ENCODE measurements at regions not wholly inside any gene's neighbourhood (a gene's known extent, or its start where the extent isn't known, plus 50 kb on each side); places are given as distances from the start of the nearest gene placed in this dataset.

DNA sequence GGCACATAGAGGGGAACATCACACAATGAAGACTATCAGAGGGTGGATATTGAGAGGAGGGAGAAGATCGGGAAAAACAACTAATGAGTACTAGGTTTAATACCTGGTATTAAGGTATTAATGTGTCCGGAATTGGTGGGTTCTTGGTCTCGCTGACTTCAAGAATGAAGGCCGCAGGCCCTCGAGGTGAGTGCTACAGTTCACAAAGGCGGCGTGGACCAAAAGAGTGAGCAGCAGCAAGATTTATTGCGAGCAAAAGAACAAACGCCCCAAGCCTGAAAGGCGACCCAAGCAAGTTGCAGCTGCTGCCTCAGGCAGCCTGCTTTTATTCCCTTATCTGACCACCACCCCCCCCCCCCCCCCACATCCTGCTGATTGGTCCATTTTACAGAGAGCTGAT, 2022.8 kb downstream of the NCAM2 start:
- H4K20me1 ChIP-seq (ENCODE audit: insufficient read depth, low read depth, low read length) = no peaks in the 10 kb centered on the region
- H3K27me3 ChIP-seq (ENCODE audit: low read length) = no peaks in the 10 kb centered on the region
- no peaks in the 10 kb centered on the region for H3K36me3 ChIP-seq (ENCODE audit: insufficient read depth, low read length)

GRCh38 chr21:23021481-23021880, 2023.3 kb downstream of the NCAM2 start:
- H3K79me2 ChIP-seq (ENCODE audit: low read length) = no peaks in the 10 kb centered on the region
- no peak overlapping the region for H3K9ac ChIP-seq (ENCODE audit: low read length)
- H3K27me3 ChIP-seq (ENCODE audit: low read length) = no peaks in the 10 kb centered on the region
- H2AFZ ChIP-seq (ENCODE audit: low read length) = no peak overlapping the region
- peaks cover 29% of the 10 kb centered on the region for H3K9me3 ChIP-seq (ENCODE audit: low read length)
- no peak overlapping the region for H3K4me3 ChIP-seq (ENCODE audit: low read length)
- no peaks in the 10 kb centered on the region for H3K36me3 ChIP-seq (ENCODE audit: insufficient read depth, low read length)
- H3K4me2 ChIP-seq (ENCODE audit: low read depth, low read length, poor library complexity, severe bottlenecking) = no peak overlapping the region
- no peak overlapping the region for H3K27ac ChIP-seq (ENCODE audit: low read length)
- no peaks in the 10 kb centered on the region for H3K4me1 ChIP-seq (ENCODE audit: low read length)
- H3K9me2 ChIP-seq (replicated peaks; ENCODE audit: insufficient read depth, low read length) = no peaks in the 10 kb centered on the region
- H4K20me1 ChIP-seq (ENCODE audit: insufficient read depth, low read depth, low read length) = no peaks in the 10 kb centered on the region
- no peak for DNase-seq

More for the DNA sequence above, 2022.8 kb downstream of the NCAM2 start:
- H2AFZ ChIP-seq (ENCODE audit: low read length) = no peak overlapping the region
- H3K9me2 ChIP-seq (replicated peaks; ENCODE audit: insufficient read depth, low read length) = no peaks in the 10 kb centered on the region
- H3K4me1 ChIP-seq (ENCODE audit: low read length) = no peaks in the 10 kb centered on the region
- no peak for DNase-seq
- H3K9ac ChIP-seq (ENCODE audit: low read length) = no peak overlapping the region
- peaks cover 34% of the 10 kb centered on the region for H3K9me3 ChIP-seq (ENCODE audit: low read length)
- no peak overlapping the region for H3K4me3 ChIP-seq (ENCODE audit: low read length)
- no peak overlapping the region for H3K27ac ChIP-seq (ENCODE audit: low read length)
- H3K4me2 ChIP-seq (ENCODE audit: low read depth, low read length, poor library complexity, severe bottlenecking) = no peak overlapping the region
- H3K79me2 ChIP-seq (ENCODE audit: low read length) = no peaks in the 10 kb centered on the region

DNA sequence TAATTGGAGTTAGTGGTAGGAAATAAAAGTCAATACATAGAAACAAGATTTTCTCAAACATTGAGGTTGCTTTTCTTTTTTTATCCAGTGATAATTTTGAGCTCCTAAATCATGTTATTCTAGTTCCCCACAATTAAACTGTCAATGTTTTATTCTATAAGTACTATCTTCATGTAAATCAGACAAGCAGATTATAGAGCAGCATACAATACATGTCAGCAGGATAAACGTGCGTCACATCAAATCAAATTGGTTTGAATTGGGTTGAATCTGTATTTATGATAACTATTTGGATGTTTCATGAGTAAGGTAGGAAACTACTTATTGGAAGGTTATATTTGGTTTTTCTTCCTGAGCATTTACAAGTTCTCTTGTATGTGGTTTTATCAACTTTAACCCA, 2028.7 kb downstream of the NCAM2 start:
- DNase-seq = no peak
- peaks cover 26% of the 10 kb centered on the region for H3K9me3 ChIP-seq (ENCODE audit: low read length)
- no peaks in the 10 kb centered on the region for H3K36me3 ChIP-seq (ENCODE audit: insufficient read depth, low read length)
- H3K79me2 ChIP-seq (ENCODE audit: low read length) = no peaks in the 10 kb centered on the region
- no peak overlapping the region for H2AFZ ChIP-seq (ENCODE audit: low read length)
- no peaks in the 10 kb centered on the region for H3K4me1 ChIP-seq (ENCODE audit: low read length)
- no peaks in the 10 kb centered on the region for H3K27me3 ChIP-seq (ENCODE audit: low read length)
- H4K20me1 ChIP-seq (ENCODE audit: insufficient read depth, low read depth, low read length) = no peaks in the 10 kb centered on the region
- no peak overlapping the region for H3K27ac ChIP-seq (ENCODE audit: low read length)
- H3K9me2 ChIP-seq (replicated peaks; ENCODE audit: insufficient read depth, low read length) = no peaks in the 10 kb centered on the region
- no peak overlapping the region for H3K4me3 ChIP-seq (ENCODE audit: low read length)
- no peak overlapping the region for H3K9ac ChIP-seq (ENCODE audit: low read length)
- no peak overlapping the region for H3K4me2 ChIP-seq (ENCODE audit: low read depth, low read length, poor library complexity, severe bottlenecking)

DNA sequence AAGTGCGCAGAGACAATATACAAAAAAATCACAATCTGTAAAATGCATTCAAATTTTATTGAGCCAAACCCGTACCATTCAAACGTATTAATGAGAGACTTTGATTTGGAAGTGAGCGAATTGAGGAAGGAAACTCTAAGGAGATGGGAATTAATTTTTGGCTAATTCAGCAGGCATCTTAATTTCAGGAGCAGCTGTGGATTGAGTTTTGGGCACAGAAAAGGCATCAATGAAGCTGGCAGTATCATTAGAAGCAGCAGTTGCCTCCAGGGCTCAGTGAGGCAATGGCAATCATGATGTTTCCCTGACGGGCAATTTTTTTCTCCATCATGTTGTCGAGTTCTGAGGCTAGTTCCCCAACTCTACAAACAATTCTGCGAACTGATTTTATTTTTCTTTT, 2041.6 kb downstream of the NCAM2 start:
- H4K20me1 ChIP-seq (ENCODE audit: insufficient read depth, low read depth, low read length) = no peaks in the 10 kb centered on the region
- no peaks in the 10 kb centered on the region for H3K27me3 ChIP-seq (ENCODE audit: low read length)
- H3K4me3 ChIP-seq (ENCODE audit: low read length) = no peak overlapping the region
- no peak overlapping the region for H3K9ac ChIP-seq (ENCODE audit: low read length)
- no peaks in the 10 kb centered on the region for H3K36me3 ChIP-seq (ENCODE audit: insufficient read depth, low read length)
- H3K27ac ChIP-seq (ENCODE audit: low read length) = no peak overlapping the region
- H3K4me2 ChIP-seq (ENCODE audit: low read depth, low read length, poor library complexity, severe bottlenecking) = no peak overlapping the region
- no peaks in the 10 kb centered on the region for H3K79me2 ChIP-seq (ENCODE audit: low read length)
- peaks cover 43% of the 10 kb centered on the region for H3K9me3 ChIP-seq (ENCODE audit: low read length)
- no peak overlapping the region for H2AFZ ChIP-seq (ENCODE audit: low read length)
- H3K9me2 ChIP-seq (replicated peaks; ENCODE audit: insufficient read depth, low read length) = no peaks in the 10 kb centered on the region
- no peak for DNase-seq
- no peaks in the 10 kb centered on the region for H3K4me1 ChIP-seq (ENCODE audit: low read length)

DNA sequence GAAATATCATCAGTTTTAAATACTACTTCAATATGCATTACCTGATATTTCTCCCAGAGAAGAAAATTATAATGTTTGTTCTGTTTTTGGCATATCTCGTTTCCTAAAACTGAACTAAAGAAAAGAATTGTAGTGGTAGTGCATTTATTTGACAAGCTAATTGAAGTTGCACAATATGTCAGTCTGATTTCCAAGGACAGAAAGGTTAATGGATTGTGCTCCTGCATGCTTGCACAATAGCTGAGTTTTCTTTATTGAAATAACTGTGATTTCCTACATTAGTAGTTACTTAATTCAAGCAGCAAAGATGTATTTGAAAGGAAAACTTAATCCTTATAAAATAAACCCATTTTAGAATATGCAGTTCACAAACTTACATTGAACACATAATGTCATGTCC, 2047.7 kb downstream of the NCAM2 start:
- H3K4me3 ChIP-seq (ENCODE audit: low read length) = no peak overlapping the region
- no peaks in the 10 kb centered on the region for H3K79me2 ChIP-seq (ENCODE audit: low read length)
- H3K36me3 ChIP-seq (ENCODE audit: insufficient read depth, low read length) = no peaks in the 10 kb centered on the region; the same call in 1 of the 2 replicates
- H3K27me3 ChIP-seq (ENCODE audit: low read length) = no peaks in the 10 kb centered on the region
- peaks cover 26% of the 10 kb centered on the region for H3K9me3 ChIP-seq (ENCODE audit: low read length)
- no peak overlapping the region for H3K4me2 ChIP-seq (ENCODE audit: low read depth, low read length, poor library complexity, severe bottlenecking)
- no peak overlapping the region for H3K9ac ChIP-seq (ENCODE audit: low read length)
- no peak overlapping the region for H3K27ac ChIP-seq (ENCODE audit: low read length)
- H3K4me1 ChIP-seq (ENCODE audit: low read length) = no peaks in the 10 kb centered on the region
- no peak for DNase-seq
- H3K9me2 ChIP-seq (replicated peaks; ENCODE audit: insufficient read depth, low read length) = no peaks in the 10 kb centered on the region
- no peak overlapping the region for H2AFZ ChIP-seq (ENCODE audit: low read length)
- H4K20me1 ChIP-seq (ENCODE audit: insufficient read depth, low read depth, low read length) = no peaks in the 10 kb centered on the region

- no peak for DNase-seq
- H3K27ac ChIP-seq (ENCODE audit: low read length) = no peak overlapping the region
- no peaks in the 10 kb centered on the region for H4K20me1 ChIP-seq (ENCODE audit: insufficient read depth, low read depth, low read length)
- no peak overlapping the region for H2AFZ ChIP-seq (ENCODE audit: low read length)
- no peaks in the 10 kb centered on the region for H3K36me3 ChIP-seq (ENCODE audit: insufficient read depth, low read length)
- H3K9ac ChIP-seq (ENCODE audit: low read length) = no peak overlapping the region
- no peaks in the 10 kb centered on the region for H3K4me1 ChIP-seq (ENCODE audit: low read length)
- no peaks in the 10 kb centered on the region for H3K9me2 ChIP-seq (replicated peaks; ENCODE audit: insufficient read depth, low read length)
- peaks cover 24% of the 10 kb centered on the region; the same call in 1 of the 2 replicates for H3K9me3 ChIP-seq (ENCODE audit: low read length)
- H3K79me2 ChIP-seq (ENCODE audit: low read length) = no peaks in the 10 kb centered on the region
- no peaks in the 10 kb centered on the region for H3K27me3 ChIP-seq (ENCODE audit: low read length)
- no peak overlapping the region for H3K4me3 ChIP-seq (ENCODE audit: low read length)
- no peak overlapping the region for H3K4me2 ChIP-seq (ENCODE audit: low read depth, low read length, poor library complexity, severe bottlenecking)
These were observed 2069.5 kb downstream of the NCAM2 start for GRCh38 chr21:23067672-23068071.

GRCh38 chr21:23083242-23083641, 2085.0 kb downstream of the NCAM2 start:
- no peaks in the 10 kb centered on the region for H4K20me1 ChIP-seq (ENCODE audit: insufficient read depth, low read depth, low read length)
- DNase-seq = no peak
- peaks cover 47% of the 10 kb centered on the region for H3K9me3 ChIP-seq (ENCODE audit: low read length)
- H3K4me3 ChIP-seq (ENCODE audit: low read length) = no peak overlapping the region
- no peaks in the 10 kb centered on the region for H3K9me2 ChIP-seq (replicated peaks; ENCODE audit: insufficient read depth, low read length)
- no peak overlapping the region for H3K27ac ChIP-seq (ENCODE audit: low read length)
- no peaks in the 10 kb centered on the region for H3K27me3 ChIP-seq (ENCODE audit: low read length)
- no peaks in the 10 kb centered on the region for H3K79me2 ChIP-seq (ENCODE audit: low read length)
- H3K4me2 ChIP-seq (ENCODE audit: low read depth, low read length, poor library complexity, severe bottlenecking) = no peak overlapping the region
- H2AFZ ChIP-seq (ENCODE audit: low read length) = no peak overlapping the region
- no peak overlapping the region for H3K9ac ChIP-seq (ENCODE audit: low read length)
- no peaks in the 10 kb centered on the region for H3K4me1 ChIP-seq (ENCODE audit: low read length)
- no peaks in the 10 kb centered on the region for H3K36me3 ChIP-seq (ENCODE audit: insufficient read depth, low read length)

DNA sequence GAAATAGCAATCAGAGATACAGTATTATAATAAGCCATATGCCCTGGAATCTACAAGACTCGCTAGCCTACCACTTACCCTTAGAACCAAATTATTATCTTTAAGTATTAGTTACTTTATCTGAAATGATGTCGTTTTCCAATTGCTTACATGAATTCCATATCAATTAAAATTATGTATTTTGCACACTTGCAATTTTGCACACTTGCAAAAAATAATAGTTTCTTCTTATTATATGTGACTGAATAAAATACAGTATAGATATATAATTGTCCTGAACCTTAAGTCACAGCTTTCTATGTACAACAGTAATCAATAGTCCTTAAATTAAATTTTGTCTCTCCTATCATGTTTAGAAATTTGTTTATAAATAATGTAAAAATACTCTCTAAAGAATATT, 2095.1 kb downstream of the NCAM2 start:
- Histone ChIP-seq H2AFZ (ENCODE audit: low read length) (no peak overlapping the region), H3K27ac (ENCODE audit: low read length) (no peak overlapping the region), H3K27me3 (ENCODE audit: low read length) (no peaks in the 10 kb centered on the region), H3K36me3 (ENCODE audit: insufficient read depth, low read length) (no peaks in the 10 kb centered on the region), H3K9me2 (replicated peaks; ENCODE audit: insufficient read depth, low read length) (no peaks in the 10 kb centered on the region), H3K79me2 (ENCODE audit: low read length) (no peaks in the 10 kb centered on the region), H3K9me3 (ENCODE audit: low read length) (peaks cover 29% of the 10 kb centered on the region), H3K4me2 (ENCODE audit: low read depth, low read length, poor library complexity, severe bottlenecking) (no peak overlapping the region), H4K20me1 (ENCODE audit: insufficient read depth, low read depth, low read length) (no peaks in the 10 kb centered on the region), H3K4me3 (ENCODE audit: low read length) (no peak overlapping the region), H3K9ac (ENCODE audit: low read length) (no peak overlapping the region), H3K4me1 (ENCODE audit: low read length) (no peaks in the 10 kb centered on the region)
- no peak for DNase-seq

DNA sequence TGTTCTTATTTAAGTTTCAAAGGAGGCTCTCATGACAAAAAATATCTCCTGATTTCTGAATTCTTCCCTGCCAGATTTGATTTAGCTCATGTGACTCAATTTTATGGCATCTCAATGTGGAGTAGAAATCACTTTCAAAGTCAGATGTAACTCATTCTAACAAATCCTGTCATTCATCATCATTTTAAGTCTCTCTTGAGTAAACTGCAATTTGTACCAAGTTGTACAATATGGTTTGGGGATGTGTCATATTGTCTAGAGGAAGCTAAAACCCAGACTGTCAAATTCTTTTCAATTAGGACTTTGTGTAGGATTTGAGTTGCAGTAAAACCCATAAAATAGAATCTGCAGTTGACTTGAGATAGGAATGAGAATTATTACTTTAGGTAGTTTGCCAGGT, 2101.0 kb downstream of the NCAM2 start:
- Histone ChIP-seq H3K79me2 (ENCODE audit: low read length) (no peaks in the 10 kb centered on the region), H3K4me3 (ENCODE audit: low read length) (no peak overlapping the region), H4K20me1 (ENCODE audit: insufficient read depth, low read depth, low read length) (no peaks in the 10 kb centered on the region), H3K27ac (ENCODE audit: low read length) (no peak overlapping the region), H3K9ac (ENCODE audit: low read length) (no peak overlapping the region), H2AFZ (ENCODE audit: low read length) (no peak overlapping the region), H3K4me1 (ENCODE audit: low read length) (no peaks in the 10 kb centered on the region), H3K4me2 (ENCODE audit: low read depth, low read length, poor library complexity, severe bottlenecking) (no peak overlapping the region), H3K9me2 (replicated peaks; ENCODE audit: insufficient read depth, low read length) (no peaks in the 10 kb centered on the region), H3K27me3 (ENCODE audit: low read length) (no peaks in the 10 kb centered on the region), H3K9me3 (ENCODE audit: low read length) (peaks cover 34% of the 10 kb centered on the region), H3K36me3 (ENCODE audit: insufficient read depth, low read length) (no peaks in the 10 kb centered on the region)
- no peak for DNase-seq

Data from Karpas-422 (cell line).